BE2C (cell line): ENCODE measurements at regions not wholly inside any gene's neighbourhood (a gene's known extent, or its start where the extent isn't known, plus 50 kb on each side); places are given as distances from the start of the nearest gene placed in this dataset.
"Not testable (repeated sequence)": the region's sequence is repeated elsewhere in the genome, so short reads cannot be mapped to it uniquely, and the experiment has no call there.

Experiments
- DNase-seq: peaks from one replicate; pipeline ENCODE4 v3.0.0-alpha.2; 2020
- H3K27me3 ChIP-seq: fragments of 250-450 bp; sonication (Bioruptor Pico); 2 replicates; pipeline ENCODE4 v1.5.1; 2020; ENCODE audit warnings: mild to moderate bottlenecking
- H3K36me3 ChIP-seq: fragments of 250-450 bp; sonication (Bioruptor Pico); 2 replicates; pipeline ENCODE4 v1.5.1; 2020; ENCODE audit warnings: mild to moderate bottlenecking
- H3K4me1 ChIP-seq: fragments of 250-450 bp; sonication (Bioruptor Pico); 2 replicates; pipeline ENCODE4 v1.5.1; 2020
- H3K4me3 ChIP-seq: 2 replicates; pipeline ENCODE4 v1.5.1; 2011; ENCODE audit warnings: low read depth, low read length
- H3K9me3 ChIP-seq: fragments of 250-450 bp; sonication (Bioruptor Pico); 2 replicates; pipeline ENCODE4 v1.5.1; 2020
- TF ChIP-seq, protein P1 (sequence below): IDR thresholded peaks from 2 replicates; pipeline ENCODE4 v1.5.1; 2012; ENCODE audit warnings: mild to moderate bottlenecking, low read depth, low read length

DNA sequence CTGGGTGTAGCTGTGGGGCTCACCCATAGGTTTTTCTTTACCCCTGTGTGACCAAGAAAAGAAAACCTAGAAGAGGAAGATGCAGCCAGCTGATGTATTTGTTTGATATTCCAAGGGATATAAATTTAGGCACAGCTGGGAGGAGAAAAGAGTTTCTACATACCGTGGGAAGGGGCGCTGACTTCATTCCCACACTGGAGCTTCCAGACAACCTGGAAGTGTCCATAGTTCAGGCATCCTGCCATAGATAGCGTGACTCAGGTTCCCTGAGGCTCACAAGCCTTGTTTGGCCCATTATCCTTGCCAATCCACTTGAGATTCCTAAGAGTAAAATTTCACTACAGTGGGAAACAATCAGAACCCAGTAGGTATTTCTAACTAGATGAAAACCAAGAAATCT is 371.7 kb upstream of the NRP1 start:
- no peak for DNase-seq
- TF ChIP-seq, protein P1, sequence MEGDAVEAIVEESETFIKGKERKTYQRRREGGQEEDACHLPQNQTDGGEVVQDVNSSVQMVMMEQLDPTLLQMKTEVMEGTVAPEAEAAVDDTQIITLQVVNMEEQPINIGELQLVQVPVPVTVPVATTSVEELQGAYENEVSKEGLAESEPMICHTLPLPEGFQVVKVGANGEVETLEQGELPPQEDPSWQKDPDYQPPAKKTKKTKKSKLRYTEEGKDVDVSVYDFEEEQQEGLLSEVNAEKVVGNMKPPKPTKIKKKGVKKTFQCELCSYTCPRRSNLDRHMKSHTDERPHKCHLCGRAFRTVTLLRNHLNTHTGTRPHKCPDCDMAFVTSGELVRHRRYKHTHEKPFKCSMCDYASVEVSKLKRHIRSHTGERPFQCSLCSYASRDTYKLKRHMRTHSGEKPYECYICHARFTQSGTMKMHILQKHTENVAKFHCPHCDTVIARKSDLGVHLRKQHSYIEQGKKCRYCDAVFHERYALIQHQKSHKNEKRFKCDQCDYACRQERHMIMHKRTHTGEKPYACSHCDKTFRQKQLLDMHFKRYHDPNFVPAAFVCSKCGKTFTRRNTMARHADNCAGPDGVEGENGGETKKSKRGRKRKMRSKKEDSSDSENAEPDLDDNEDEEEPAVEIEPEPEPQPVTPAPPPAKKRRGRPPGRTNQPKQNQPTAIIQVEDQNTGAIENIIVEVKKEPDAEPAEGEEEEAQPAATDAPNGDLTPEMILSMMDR, result no peak
- Histone ChIP-seq H3K9me3 (no peaks in the 10 kb centered on the region), H3K27me3 (no peaks in the 10 kb centered on the region), H3K4me3 (no peak overlapping the region), H3K4me1 (0 out of 2 replicates have a peak, but pooled peaks cover 4% of the 10 kb centered on the region), H3K36me3 (no peaks in the 10 kb centered on the region)

DNA sequence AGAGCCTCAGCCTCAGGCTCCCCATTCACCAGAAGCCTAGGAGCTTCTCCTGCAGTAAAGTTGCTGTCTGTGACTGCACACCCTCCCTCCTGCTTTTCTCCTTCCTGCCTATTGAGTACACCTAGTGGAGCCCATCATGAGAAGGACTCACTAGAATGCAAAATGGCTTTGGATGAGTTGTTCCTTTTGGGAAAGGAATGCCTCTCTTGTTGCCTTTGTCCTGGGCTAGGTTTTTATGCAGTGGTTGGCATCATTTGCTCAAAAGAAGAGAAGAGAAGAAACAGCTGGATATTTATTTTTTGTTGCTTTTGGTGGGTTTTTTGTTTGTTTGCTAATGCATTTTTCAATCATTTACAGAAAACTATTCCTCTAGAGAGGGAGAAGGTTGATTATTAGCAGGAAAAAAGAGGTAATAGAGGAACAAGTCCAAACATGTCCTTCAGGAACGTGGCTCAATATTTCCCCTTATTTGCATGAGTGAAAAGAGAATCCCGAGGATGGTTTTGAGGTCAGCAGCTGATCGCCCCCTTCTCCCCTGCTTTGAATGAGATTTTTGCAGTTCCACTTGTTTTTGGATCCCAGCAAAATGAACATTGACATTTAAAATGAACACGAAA is 369.9 kb upstream of the NRP1 start:
- Histone ChIP-seq H3K4me1 (0 out of 2 replicates have a peak, but pooled peaks cover 4% of the 10 kb centered on the region), H3K9me3 (no peaks in the 10 kb centered on the region), H3K27me3 (no peaks in the 10 kb centered on the region), H3K4me3 (no peak overlapping the region), H3K36me3 (no peaks in the 10 kb centered on the region)
- DNase-seq, result no peak
- TF ChIP-seq, protein P1, result no peak

DNA sequence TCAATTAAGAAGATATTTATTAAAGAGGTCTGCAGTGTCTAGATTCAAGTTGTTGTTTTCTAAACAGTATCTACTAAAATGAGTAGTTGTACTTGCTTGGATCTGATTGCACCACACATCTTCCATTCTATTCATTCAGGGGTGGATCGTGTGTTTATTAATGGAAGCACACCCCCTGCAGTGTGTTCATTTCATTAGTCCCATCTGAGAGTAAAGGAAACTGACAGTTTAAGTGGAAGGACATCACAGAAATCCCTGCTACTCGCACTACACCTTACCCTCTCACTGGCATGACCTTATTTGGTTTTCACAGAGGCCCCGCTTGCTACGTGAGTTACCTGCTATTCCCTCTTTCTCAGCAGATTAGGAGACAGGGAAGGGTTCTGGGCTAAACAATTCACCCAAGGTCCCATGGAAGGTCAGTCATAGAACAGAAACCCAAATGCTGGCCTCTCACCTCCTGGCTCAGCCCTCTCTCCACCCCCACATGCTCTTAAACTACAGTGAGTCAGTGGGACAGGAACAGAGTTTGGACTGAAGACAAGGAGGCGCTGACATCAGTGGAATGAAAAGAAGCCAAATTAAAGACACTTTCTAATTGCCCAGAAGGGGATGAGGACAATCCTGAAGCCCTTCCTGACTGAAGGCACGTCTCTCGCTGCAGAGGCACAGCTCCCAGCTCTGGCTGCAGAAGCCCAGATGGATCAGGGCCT is 369.2 kb upstream of the NRP1 start:
- Histone ChIP-seq H3K9me3 (no peaks in the 10 kb centered on the region), H3K4me1 (0 out of 2 replicates have a peak, but pooled peaks cover 4% of the 10 kb centered on the region), H3K27me3 (no peaks in the 10 kb centered on the region), H3K36me3 (no peaks in the 10 kb centered on the region), H3K4me3 (no peak overlapping the region)
- TF ChIP-seq, protein P1, result no peak
- DNase-seq, result no peak

DNA sequence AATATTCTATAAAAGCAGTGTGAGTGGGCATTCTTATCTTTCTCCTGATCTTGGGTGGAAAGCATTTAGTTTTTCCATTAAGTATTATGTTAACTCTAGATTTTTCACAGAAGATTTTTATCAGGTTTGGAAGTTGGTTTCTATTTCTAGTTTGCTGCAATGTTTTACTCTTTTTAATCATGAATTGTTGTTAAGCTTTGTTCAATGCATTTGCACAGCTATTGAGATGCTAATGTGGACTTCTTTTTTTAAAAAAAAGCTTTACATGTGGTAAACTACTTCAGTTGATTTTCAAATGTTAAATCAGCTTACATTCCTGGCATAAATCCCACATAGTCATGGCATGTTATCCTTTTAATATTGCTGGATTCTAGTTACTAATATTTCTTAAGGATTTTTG is 363.6 kb upstream of the NRP1 start:
- TF ChIP-seq, protein P1, result no peak
- no peak overlapping the region for H3K4me3 ChIP-seq
- no peaks in the 10 kb centered on the region; the same call in 1 of the 2 replicates for H3K9me3 ChIP-seq
- H3K27me3 ChIP-seq, result no peaks in the 10 kb centered on the region
- no peaks in the 10 kb centered on the region for H3K36me3 ChIP-seq
- DNase-seq, result no peak
- 0 out of 2 replicates have a peak, but pooled peaks cover 4% of the 10 kb centered on the region for H3K4me1 ChIP-seq

DNA sequence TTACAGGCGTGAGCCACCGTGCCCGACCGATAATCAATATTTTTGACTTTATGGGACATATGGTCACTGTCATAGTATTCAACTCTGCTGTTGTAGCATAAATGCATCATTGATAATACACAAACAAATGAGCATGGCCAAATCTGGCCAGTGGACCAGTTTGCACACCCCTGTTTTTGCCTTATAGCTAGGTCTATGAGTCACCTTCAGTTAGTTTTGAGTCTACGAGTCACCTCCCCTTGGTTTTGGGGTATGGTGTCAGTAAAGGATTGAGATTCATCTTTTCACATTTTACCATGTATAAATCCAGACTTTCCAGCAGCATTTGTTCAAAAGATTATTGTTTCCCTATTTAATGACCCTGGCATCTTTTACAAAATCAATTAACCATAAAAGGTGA is 362.5 kb upstream of the NRP1 start:
- Histone ChIP-seq H3K9me3 (no peaks in the 10 kb centered on the region; the same call in 1 of the 2 replicates), H3K27me3 (no peaks in the 10 kb centered on the region), H3K36me3 (no peaks in the 10 kb centered on the region), H3K4me1 (0 out of 2 replicates have a peak, but pooled peaks cover 4% of the 10 kb centered on the region), H3K4me3 (no peak overlapping the region)
- TF ChIP-seq, protein P1, result no peak
- DNase-seq, result no peak

DNA sequence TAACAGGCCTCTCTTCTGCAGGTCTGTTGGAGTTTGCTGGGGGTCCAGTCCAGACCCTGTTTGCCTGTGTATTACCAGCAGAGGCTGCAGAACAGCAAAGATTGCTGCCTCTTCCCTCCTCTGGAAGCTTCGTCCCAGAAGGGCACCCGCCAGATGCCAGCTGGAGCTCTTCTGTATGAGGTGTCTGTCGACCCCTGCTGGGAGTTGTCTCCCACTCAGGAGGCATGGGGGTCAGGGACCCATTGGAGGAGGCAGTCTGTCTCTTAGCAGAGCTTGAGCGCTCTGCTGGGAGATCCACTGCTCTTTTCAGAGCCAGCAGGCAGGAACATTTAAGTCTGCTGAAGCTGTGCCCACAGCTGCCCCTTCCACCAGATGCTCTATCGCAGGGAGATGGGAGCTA is 361.1 kb upstream of the NRP1 start:
- Histone ChIP-seq H3K27me3 (no peaks in the 10 kb centered on the region), H3K4me1 (no peaks in the 10 kb centered on the region), H3K4me3 (no peak overlapping the region), H3K9me3 (no peaks in the 10 kb centered on the region; the same call in 1 of the 2 replicates), H3K36me3 (no peaks in the 10 kb centered on the region)
- DNase-seq, result peak; percentile 20
- TF ChIP-seq, protein P1, result peak; percentile 15; the same call in 1 of the 2 replicates

DNA sequence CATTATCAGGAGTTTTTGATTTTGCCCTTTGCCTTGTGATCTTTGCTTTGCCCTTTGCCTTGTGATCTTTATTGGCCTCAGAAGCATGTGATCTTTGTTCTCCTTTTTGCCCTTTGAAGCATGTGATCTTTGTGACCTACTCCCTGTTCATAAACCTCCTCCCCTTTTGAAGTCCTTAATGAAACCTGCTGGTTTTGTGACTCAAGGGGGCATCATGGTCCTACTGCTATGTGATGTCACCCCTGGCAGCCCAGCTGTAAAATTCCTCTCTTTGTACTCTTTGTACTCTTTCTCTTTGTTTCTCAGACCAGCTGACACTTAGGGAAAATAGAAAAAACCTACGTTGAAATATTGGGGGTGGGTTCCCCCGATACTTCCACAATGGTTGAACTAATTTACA is 356.1 kb upstream of the NRP1 start:
- not testable (repeated sequence) for H3K36me3 ChIP-seq

More for the DNA sequence above, 356.1 kb upstream of the NRP1 start:
- not testable (repeated sequence) for DNase-seq, H3K4me3 ChIP-seq, H3K27me3 ChIP-seq, H3K4me1 ChIP-seq, H3K9me3 ChIP-seq
